GM12873 (cell line): ENCODE measurements at regions not wholly inside any gene's neighbourhood (a gene's known extent, or its start where the extent isn't known, plus 50 kb on each side); places are given as distances from the start of the nearest gene placed in this dataset.

Source experiments
- TF ChIP-seq, protein P1 (sequence below): IDR thresholded peaks from 2 replicates; pipeline ENCODE4 v1.5.1; 2012; ENCODE audit warnings: low read depth, mild to moderate bottlenecking, moderate library complexity, low read length, control low read depth; ENCODE audit not compliant: insufficient read depth; ENCODE audit errors: missing control alignments

DNA sequence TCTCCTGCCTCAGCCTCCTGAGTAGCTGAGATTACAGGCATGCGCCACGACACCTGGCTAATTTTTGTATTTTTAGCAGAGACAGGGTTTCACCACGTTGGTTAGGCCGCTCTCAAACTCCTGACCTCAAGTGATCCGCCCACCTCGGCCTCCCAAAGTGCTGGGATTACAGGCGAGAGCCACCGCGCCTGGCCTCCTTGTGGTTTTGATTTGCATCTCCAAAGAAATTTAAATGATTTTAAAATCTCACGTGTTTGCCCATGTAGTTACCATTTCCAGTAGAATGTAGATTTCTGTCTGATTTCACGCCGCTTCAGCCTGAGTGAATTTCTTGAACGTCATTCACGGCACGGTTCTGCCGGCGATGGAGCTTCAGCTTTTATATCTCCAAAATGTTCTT is 55.8 kb downstream of the IGF2 start:
- TF ChIP-seq, protein P1, sequence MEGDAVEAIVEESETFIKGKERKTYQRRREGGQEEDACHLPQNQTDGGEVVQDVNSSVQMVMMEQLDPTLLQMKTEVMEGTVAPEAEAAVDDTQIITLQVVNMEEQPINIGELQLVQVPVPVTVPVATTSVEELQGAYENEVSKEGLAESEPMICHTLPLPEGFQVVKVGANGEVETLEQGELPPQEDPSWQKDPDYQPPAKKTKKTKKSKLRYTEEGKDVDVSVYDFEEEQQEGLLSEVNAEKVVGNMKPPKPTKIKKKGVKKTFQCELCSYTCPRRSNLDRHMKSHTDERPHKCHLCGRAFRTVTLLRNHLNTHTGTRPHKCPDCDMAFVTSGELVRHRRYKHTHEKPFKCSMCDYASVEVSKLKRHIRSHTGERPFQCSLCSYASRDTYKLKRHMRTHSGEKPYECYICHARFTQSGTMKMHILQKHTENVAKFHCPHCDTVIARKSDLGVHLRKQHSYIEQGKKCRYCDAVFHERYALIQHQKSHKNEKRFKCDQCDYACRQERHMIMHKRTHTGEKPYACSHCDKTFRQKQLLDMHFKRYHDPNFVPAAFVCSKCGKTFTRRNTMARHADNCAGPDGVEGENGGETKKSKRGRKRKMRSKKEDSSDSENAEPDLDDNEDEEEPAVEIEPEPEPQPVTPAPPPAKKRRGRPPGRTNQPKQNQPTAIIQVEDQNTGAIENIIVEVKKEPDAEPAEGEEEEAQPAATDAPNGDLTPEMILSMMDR = no peak

DNA sequence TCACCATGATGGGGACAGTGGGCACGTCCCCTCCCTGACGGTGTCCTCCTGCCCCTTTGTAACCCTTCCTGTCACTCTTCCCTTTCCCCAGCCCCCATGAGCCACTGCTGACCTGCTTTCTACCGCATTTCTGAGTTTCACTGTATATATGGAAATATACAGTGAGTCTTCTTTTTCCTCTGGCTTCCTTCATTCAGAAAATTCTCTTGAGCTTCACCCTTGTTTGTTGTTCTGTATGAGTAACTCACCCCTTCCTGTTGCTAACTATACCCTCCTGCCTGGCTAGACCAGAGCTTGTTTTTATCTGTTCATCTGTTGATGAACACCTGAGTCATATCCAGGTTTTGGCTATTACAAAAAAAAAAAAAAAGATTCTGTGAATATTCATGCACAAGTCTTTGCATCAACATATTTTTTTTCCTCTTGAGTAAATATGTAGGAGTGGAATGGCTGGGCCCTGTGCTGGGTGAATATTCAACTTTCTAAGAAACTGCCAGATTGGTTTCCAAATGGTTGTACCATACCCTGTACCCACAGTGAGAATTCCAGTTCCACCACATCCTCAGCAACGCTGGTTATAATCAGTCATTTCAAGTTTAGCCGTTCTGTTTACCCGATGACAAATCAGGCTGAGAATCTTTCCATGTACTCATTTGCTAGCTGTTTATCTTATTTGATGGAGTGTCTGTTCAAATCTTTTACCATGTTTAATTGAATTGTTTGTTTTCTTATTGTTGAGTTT is 62.0 kb downstream of the IGF2 start:
- TF ChIP-seq, protein P1 = no peak

DNA sequence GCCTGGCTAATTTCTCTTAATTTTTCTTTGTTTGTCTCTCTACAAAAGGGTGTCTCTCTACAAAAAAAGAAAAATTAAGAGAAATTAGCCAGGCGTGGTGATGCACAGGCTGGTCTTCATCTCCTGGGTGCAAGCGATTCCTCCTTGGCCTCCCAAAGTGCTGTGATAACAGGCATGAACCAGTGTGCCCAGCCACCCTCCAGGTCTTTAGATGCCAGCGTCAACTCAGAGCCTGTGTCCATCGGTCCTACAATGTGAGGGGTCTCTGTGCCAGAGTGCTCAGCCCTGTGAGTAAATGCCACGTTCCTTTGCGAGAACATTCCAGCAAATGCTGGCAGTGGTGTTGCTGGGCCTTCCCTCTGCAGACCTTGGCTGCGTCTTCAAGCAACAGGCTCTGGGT is 62.7 kb downstream of the IGF2 start:
- TF ChIP-seq, protein P1 = no peak

DNA sequence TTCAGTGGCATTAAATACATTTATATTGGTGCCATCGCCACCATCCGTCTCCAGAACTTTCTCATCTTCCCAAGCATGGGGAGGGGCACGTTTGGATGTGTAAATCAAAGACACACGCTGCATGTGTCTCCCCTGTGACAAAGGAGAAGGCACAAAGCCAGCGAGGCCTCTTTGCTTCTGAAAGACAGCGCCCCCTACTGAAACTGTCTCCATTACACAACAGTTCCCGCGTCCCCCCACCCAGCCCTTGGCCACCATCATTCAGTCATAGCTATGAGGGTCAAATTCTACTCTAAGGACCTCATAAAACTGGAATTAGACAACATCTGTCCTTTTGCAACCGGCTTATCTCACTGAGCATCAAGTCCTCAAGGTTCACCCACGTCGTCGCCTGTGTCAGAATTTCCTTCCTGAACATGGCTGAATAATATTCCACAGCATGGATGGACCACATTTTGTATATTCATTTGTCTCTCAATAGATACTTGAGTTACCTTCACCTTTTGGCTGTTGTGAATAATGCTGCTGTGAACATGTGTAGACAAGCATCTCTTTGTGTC is 64.8 kb downstream of the IGF2 start:
- TF ChIP-seq, protein P1 = peak; percentile 52

DNA sequence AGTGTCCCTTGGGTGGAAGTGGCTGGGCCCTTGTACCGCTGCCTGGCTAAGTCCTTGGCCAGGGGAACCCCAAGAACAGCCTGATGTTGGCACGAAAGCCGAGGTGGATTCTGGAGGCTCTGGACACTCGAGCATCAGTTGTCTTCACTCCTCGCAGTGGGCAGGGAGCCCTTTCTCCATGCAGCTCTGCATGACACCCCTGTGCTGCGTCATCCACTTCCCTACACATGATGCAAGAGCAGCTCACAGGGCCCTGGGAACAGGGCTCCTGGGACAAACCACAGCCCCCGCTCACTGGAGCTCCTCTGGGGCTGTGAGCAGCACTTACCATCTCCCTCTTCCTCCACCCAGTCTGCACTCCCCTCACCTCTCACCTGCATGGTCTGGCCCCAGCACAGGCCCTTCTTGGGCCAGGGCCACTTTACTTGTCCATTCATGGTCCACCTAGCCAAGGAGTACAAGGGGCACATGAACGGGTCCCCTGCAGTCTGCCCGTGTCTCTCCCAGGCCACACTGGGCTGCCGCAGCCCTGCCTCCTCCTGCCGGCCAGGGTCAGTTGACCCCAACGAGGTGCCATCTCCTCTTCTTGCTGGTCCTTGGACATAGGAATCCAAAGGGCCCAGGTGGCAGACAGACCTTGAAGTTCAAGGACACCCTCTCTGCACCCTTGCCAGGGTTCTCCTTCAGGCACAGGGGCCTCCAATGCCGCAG is 66.5 kb downstream of the IGF2 start:
- TF ChIP-seq, protein P1 = no peak

DNA sequence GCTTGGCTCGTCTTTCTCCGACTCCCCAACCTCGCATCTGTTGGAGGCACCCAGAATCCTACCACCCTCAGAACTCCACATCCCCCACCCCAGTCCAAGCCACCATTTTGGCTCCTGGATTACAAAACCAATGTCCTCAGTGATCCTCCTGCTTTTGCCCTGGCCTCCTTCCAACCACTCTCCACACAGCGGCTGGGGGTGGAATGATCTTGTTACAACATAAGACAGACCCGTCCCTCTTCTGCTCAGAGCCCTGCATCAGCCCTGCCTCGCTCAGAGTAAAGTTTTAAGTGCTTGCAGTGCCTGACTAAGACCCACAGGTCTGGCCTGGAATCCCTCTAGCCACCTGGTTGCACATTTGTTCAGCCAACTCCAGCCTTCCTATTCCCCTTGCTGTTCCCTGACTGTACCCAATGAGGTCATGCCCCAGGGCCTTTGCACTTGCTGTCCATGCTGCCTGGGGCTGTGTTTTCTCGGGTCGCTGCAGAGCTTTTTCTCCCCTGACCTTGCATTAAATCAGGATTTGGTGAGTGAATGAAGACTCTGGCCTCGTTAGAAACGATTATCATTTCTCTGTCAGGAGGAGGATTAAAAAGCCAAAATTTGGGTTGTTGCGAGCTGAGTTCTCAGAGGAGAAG is 67.3 kb downstream of the IGF2 start:
- TF ChIP-seq, protein P1 = no peak
